ENCODE measurements at regions not wholly inside any gene's neighbourhood (a gene's known extent, or its start where the extent isn't known, plus 50 kb on each side); places are given as distances from the start of the nearest gene placed in this dataset.

GRCh38 chr11:22466809-22467208, 128.6 kb downstream of the SLC17A6 start:
- no peak for TF ChIP-seq TAF1 (IDR thresholded peaks at IDR 0.05; ENCODE audit: borderline replicate concordance, low read depth, low read length)
- no peak for TF ChIP-seq EZH2phosphoT487 (IDR thresholded peaks at IDR 0.05; ENCODE audit: borderline replicate concordance, low read depth)
- no peak for TF ChIP-seq EP300 (IDR thresholded peaks at IDR 0.05; ENCODE audit: borderline replicate concordance in 1 of 2, low read depth in 1 of 2, low read length in 1 of 2)
- no peak for TF ChIP-seq SIN3A (IDR thresholded peaks at IDR 0.05; ENCODE audit: borderline replicate concordance, low read depth, low read length)
- no peak for TF ChIP-seq GATA2 (CRISPR knock-in tag; IDR thresholded peaks at IDR 0.05)
- TF ChIP-seq, protein P1, sequence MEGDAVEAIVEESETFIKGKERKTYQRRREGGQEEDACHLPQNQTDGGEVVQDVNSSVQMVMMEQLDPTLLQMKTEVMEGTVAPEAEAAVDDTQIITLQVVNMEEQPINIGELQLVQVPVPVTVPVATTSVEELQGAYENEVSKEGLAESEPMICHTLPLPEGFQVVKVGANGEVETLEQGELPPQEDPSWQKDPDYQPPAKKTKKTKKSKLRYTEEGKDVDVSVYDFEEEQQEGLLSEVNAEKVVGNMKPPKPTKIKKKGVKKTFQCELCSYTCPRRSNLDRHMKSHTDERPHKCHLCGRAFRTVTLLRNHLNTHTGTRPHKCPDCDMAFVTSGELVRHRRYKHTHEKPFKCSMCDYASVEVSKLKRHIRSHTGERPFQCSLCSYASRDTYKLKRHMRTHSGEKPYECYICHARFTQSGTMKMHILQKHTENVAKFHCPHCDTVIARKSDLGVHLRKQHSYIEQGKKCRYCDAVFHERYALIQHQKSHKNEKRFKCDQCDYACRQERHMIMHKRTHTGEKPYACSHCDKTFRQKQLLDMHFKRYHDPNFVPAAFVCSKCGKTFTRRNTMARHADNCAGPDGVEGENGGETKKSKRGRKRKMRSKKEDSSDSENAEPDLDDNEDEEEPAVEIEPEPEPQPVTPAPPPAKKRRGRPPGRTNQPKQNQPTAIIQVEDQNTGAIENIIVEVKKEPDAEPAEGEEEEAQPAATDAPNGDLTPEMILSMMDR (IDR thresholded peaks at IDR 0.05), result no peak
- TF ChIP-seq POLR2AphosphoS5 (IDR thresholded peaks at IDR 0.05; ENCODE audit: low read depth, low read length), result no peak

All from SK-N-SH (cell line).